ENCODE measurements at regions not wholly inside any gene's neighbourhood (a gene's known extent, or its start where the extent isn't known, plus 50 kb on each side); places are given as distances from the start of the nearest gene placed in this dataset.
A peak's percentile ranks its signal among the peaks of the same experiment; 100 is the strongest.

DNA sequence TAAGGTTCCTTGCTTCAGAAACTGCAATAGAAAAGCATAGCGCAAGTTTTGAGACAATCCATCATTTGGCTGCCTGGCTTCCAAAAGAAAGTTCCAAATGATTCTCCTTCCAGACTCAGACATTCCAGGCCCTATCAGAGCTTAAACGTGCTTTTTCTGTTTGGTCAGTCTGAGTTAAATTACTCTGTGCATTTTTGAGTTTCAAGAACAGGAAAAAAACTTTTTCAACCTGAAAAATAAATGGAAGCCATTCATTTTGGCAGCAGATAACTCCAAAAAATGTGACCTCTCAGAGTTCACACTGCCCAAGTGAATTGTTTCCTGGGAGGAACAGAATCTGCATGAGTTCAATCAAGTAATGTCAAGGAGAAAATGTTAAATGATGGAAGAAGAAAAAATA is 354.2 kb downstream of the CXCL12 start:
- DNase-seq (ENCODE audit: low spot score), result no peak

DNA sequence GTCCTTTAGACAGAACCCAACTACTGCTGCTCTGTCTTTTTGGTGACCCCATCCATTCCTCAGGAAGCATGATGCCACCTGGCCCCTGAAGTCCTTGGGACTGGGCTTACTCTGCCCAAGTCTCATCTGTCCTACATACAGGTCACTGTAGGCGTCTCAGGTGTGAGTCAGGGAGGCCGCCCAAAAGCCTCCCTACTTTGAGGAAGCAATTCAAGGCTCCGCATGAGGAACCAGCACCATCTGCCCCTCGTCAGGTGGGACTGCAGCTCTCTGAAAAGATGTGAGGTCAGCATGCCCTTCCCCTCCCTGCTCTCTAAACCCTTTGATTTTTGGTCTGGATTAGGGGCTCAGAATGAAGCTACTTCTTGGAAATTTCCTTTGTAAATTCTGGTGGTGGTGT is 354.8 kb downstream of the CXCL12 start:
- DNase-seq (ENCODE audit: low spot score), result peak; percentile 14

DNA sequence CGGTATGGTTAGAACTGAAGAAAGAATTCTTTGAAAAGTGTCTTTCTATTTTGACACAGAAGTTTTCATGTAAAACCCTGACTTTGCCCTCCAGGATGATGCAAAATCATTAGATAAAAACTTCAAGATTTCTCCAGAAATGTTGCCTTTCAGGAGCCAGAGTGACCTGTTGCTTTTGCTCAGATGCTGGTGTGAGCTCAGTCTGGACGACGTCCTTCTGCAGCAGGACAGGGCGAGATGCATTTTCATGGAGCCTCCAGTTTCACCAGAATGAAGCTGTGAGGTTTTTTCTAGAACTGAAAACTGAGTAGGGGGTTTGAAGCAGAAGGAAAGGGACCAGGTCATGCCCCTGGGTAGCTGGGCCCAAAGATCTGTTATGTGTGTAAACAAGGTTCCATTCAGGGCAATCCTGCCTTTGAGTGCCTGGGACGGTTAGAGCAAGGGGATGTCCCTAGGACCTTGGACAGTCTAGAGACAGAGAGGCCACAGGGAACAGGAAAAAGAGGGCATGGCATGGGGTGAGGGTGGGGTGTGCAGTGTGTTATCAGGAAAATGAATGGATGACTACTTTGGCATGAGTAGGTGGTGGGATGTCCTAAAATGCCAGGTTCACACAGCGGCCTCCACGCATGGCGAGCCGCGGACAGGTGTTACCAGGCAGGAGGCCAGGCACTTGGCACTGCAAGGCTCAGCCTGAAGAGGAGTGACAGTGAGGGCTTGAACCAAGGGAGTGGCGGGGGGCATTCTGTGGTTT is 356.3 kb downstream of the CXCL12 start:
- no peak for DNase-seq (ENCODE audit: low spot score)

DNA sequence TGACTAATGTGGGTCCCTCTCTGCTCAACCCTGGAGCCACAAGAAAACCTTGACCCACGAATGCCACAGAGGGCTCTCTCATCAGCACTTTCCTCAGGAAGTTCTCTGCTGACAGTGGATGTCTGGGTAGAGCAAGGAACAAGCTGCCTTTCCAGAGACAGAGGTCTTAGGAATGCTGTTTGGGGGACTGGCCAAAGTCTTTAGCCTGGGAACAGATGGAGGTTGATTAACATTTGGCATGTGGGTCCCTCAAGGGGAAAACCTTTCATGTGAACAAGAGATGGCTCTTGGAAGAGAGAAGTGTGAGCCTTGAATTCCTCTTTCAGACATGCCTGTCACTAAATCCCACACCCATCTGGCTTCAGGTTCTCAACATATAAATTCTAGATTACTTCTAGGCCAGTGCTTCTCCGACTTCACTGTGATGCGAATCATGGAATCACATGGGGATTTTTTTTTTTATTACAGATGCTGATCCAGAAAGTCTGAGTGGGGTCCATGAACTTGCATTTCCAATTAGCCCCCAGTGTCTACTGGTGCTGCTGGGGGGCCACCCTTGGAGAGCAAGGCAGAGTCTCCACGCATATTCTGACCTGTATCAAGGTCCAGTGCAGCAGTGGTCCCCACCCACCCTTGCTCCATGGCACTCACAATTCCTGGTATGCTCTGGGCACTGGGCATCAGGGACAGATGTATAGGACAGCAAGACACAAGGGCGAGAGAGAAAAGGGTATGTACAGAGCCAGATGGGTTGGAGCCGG is 360.4 kb downstream of the CXCL12 start:
- no peak for DNase-seq (ENCODE audit: low spot score)

DNA sequence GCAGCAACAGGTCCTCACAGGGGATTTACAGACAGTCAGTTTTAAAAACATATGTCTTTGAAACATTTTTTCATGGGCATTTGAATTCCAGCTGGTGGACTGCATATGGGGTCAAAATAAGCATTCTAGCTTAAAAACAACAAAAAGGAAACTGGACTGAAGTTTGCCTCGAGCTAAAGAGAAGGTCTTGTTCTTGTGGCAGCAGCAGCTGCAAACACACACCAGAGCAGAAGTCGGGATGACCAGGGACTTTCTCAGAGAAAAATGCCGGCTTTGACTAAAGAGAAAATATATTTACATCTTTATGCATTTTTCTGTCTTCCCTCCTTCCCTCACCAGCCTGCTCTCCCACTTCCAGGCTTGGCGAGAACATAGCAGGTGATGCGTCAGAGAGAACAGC is 361.4 kb downstream of the CXCL12 start:
- no peak for DNase-seq (ENCODE audit: low spot score)

DNA sequence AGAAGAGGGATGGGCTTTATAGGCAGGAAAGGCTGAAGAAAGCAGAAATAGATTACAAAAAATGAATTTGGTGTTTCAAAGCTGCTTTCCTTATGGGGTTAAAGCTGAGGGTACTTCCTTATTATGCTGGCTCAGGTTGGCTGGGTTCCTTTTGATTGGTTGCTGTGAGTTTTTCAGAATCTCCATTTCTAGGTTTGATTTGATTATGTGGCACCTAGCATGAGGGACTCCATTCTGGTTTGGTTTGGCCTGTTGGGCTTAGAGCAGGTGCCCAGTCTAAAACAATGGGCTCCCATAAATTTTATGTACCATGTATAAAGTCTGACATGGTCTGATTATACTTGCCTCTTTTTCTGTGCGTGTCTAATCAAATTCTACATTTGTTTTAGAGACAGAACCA is 362.7 kb downstream of the CXCL12 start:
- DNase-seq (ENCODE audit: low spot score), result no peak

DNA sequence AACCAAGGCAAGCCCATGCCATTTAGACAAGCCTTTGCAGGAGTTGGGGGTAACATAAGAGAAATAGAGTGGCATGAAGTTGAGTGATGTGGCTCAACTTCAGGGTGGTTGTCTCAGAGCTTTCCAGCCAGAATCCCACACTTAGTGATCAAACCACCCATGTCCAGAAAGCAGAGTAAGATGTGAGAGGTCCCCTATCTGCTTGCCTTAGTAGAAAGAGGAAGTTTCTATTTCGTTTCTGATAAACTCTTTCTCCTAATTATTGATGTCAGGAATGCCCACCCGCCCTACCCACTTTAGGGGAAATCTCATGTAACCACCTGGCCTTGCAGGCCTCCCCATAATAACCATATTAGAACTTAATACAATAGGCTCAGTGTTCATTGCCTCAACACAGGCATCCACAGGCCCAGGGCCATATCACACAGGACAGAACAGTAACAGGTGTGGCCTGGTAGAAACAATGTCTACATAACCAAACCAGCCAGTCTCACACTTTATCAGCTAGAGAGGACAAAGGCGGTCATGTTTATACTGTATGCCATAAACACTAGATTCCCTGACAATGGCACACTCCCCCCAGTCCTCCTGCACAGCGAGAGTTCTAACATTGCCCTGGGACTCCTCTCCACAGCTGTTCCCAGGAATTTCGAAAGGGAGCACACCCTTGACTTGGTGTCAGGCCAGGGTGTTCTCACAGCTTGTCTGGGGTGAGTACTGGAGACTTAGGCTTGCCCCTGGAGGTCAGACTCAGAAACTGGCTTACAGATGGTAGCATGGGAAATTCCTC is 364.4 kb downstream of the CXCL12 start:
- DNase-seq (ENCODE audit: low spot score), result no peak

DNA sequence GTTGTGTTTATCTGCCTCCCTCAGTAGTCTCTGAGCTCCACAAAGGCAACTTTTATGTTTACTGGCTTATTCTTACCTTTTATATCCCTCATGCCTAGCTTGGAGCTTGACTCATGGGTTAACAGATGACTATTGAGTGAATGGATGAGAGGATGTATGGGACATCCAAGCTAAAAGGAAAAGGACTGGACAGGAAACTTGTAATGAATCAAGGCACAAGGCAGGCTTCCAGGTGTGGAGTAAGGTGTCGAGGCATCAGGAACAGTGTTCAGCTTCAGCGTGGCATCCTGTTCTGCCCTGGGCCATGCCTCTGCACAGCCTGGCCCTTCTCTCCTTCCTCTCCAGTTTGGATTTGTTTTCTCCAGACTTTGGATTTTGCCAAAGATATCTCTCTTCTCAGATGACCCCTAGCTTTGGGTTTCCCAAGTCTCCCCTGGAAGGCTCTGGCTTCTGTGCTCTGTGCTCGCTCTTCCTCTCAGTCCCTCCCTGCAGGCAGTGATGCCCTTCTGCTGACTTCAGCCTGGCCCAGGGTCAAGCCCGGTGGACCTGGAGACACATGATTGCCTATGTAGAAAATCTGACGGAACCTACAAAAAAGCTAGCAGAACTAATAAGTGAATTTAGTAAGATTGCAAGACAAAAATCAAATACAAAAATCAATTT is 367.3 kb downstream of the CXCL12 start:
- no peak for DNase-seq (ENCODE audit: low spot score)

DNA sequence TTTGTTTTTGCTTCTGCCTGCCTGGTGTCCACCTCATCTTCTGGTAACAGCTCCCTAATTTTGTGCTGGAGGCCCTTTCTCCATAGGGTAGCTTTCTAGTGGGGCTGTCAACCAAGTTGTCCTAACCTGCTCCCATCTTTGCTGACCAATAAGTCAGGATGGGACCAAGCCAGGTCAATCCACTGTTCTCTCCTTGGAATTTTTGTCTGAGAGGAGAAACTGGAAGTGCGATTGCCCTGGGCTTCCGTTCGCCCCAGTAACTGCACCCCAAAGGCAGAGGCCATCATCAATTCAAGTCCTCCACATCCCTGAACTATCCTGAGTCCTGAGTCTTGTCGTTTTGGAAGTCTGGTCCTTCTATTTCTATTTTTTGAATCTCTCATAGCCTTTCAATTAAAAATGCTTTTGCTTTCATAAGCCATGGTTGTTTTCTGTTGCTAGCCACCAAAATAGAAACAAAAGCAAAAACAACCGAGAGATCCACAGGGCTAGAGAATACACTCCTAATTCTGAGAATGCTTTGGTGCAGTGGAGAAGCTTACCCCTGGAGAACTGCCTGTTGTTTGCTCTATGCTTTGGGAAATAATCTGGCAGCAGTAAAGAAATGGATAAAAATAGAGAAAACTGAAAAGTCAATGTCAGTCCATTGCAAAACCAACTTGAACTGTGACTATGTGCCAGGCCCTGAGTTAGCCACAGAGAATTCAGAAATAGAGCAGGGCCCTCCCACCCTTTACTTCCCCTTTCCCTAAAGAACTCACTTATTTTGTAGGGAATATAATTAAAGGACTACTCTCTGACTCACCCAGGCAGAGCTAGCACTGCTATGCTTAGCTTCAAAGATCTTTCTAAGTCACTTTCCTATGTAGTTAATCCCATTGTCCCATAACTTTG is 368.1 kb downstream of the CXCL12 start:
- no peak for DNase-seq (ENCODE audit: low spot score)

DNA sequence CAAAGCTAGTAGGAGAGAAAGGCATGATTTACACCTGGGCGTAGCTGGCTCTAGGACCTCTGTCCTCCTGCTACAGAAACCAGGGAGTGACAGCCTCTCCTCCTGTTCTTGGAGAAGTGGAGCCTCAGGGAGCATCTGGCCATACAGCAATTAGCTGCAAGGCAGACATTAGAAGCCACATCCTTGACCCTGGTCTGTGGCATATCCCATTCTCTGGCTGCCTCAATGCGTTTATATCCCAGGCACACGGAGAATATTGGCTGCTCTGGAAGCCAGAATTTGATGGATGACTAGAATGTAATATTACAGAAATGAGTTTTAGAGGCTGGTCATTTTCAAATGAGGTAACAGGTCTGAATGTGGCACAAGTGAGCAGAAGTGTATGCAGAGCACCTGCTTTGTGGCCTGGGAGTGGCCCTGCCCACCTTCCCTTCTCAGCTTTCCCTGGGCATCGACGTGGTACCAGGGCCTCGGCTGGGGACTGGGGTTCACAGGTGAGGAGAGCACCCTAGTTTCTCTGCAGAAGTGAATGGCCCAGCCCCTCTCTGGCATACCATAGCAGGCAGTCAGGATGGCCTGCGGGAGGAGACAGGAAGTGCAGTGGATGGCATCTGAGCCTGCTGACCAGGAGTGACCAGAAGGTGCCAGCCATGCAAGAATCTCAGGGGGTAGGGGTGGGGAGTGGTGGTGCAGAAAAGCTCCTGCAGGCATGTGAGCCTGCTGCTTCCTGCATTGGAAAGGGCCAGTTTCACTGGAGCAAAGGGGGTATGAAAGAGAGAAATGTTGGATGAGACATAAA is 367.2 kb upstream of the ZNF32 start:
- no peak for DNase-seq (ENCODE audit: low spot score)

DNA sequence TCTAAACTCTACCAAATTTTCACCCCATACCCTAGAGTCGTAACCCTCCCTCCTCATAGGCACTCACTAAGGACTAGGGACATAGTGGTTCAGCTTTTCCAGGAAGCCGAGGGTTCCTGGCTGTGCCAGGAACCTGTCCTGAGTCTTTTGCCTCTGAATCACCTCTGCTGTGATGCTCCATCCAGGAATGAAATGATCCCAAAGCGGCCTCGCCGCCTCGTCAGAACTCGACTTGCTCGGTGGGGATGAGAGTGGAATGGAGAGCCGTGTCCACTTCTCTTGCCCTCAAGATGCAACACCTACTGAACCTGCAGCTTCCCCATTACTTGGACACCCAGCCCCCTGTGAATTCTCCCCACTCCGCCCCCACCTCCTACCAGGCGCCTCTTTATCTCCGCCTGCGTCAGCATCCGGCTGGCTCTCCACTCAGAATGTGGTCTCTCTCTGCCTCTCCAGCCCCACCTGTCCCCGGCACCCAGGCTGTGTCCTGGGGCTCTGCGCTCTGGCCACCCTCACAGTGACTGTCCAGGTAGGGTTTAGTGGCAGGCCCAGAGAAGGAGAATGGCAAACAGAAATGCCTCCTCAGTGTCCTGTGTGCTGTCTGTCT is 366.1 kb upstream of the ZNF32 start:
- DNase-seq (ENCODE audit: low spot score), result no peak

DNA sequence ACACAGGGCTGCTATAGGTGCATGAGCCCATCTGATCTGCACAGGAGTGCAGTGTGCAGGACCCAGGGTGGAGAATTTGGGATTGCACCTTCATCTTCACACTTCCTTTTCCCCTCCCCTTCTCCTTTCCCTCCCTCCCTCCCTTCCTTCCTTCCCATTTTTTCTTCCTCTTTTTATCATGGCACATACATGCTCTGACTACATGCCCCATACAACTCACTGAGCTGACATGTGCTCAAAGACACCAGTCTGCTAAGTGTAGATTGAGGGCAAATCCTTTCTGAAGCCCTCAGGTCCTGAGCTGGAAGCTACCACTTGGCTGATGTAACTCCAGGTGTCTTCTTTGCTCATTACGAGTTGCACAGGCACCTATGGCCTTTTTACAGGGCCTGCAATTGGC is 365.3 kb upstream of the ZNF32 start:
- no peak for DNase-seq (ENCODE audit: low spot score)

DNA sequence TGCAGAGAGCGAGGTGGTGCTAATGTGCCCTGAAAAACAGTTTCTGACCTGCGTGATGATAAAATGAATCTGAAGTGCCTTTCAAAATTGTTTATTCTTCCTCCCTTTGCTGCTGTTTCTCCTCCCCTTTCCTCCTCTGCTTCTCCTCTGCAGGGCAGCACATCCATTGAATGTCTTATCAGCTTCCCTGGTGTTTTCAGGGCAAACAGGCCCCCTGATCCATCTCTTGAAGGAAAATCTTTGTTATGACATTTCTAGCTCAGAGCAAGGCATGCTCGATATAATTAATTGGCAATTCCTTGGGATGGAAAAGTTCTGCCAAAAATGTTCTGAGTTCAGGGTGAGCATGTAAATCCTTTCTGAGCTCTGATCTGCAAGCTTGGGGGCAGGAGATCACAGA is 364.2 kb upstream of the ZNF32 start:
- DNase-seq (ENCODE audit: low spot score), result no peak

DNA sequence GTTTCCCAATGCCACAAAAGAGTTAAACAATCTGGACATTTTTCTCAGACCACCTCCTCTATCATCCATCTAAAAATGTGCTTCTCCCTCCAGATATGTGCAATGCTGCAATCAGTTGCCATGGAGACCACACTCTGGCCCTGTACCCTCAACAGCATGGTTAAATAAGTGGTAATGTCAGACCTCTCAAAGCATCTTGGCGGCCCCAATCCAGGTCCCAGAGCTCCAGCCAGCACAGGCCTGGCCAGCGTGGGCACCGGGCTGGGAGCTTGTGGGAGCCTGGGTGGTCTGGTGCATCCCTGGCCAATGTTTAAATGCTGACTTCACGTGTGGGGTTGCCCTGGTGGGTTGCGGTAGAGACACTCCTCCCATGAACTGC is 362.9 kb upstream of the ZNF32 start:
- DNase-seq (ENCODE audit: low spot score), result no peak

DNA sequence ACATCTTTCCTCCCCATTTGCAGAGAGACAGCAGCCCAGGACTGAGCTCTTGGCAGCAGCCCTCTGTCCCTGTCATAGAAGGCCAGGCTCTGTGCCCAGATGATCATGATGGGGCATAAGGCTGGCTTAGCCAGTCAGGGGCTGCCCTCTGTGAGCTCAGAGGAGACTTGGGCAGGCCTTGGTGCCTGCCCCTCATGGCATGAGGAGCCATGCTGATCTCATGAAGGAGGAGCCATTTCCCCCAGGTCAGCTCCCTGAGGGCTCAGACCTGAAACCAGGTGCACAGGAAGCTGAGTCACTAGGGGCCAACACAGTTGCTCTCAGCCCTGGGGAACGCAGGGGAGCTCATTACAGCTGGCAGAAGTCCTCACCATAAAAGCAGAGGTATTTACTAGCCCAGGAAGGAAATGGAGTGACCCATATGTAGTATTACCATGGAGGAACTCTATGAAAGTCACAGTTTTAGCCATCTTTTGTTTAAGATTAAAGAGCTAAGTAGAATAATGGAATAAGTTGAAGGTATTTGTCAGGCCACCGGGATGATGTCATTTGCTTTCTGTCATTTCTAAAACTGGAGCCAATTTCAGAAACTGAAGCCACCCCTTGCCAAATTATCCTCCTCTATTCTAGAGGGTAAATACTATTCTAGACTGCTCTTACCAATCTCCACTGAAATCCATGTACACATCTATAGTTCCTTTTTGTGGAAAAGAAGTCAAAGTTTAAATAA is 362.4 kb upstream of the ZNF32 start:
- DNase-seq (ENCODE audit: low spot score), result no peak

DNA sequence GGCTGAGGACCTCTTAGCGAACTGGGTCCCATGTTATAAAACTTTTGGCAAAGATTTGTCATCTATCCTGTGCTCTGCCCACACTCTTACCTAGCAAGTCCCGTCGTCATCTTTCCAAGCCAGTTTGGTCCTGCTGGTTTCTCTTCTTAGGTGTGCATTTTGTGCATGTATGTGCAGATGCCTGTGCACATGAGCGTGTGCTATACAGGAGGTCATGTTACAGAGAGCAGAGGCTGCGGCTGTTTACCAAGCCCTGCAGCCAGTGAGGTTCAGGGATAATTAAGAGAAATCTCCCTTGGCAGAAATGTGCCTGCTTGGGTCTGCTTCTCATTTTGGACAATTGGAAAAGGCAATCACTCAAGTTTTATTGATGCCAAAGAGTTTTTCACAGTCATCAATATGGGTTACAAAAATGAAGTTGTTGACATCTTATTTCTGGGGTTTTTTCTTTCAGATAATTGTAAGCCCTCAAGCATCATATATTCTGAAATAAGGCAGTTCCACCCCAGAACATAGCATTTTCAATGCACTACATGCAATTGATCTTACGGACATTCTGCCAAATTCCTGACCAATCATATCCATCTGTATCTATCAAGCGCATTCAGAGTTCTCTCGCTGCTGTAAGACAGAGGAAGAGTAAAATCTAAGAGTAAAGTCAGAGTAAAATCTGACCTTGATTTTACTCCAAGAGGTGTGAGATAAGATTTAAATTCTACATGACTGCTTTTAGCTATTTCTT is 361.4 kb upstream of the ZNF32 start:
- DNase-seq (ENCODE audit: low spot score), result no peak

DNA sequence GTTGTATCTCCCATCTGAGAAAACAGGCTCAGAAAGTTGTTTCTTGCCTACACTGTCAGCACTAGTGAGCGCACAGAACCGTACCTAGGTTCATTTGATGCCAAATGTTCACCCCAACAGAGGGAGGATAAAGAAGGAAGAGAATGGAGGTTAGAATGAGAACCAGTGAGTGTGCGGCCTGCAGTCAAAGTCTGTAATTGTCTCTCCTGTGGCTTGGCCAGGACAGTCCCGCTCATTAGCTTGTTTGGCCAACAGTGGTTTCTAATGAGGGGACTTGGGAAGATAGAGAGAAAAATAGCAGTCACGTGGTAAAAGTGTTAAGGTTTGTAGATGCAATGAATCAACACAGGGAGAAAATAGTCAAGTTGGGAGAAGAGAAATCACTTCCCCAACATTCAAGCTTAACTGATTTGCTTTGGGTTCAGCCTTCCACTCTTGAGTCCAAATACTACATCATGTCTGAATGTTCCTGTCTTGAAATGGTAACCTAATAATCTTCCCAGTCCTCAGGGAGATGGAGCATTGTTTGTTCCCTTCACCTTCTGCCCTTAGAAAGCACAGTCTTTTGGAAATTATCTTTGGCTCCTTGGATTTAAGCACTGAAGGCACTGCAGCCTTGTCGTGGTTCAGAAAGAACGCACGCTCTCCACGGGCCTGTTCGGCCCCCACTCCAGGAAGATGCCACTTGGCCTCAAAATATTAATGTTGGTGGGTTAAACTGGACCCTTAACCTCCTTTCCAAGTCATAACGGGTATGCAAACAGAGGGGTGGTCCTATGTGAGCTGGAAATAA is 360.4 kb upstream of the ZNF32 start:
- DNase-seq (ENCODE audit: low spot score), result no peak
